Testis (tissue), 2 donors: ENCODE measurements at regions not wholly inside any gene's neighbourhood (a gene's known extent, or its start where the extent isn't known, plus 50 kb on each side); places are given as distances from the start of the nearest gene placed in this dataset.

ENCODE experiments used
- DNase-seq: peaks from one replicate; pipeline ENCODE4 v3.0.0-alpha.2; 2019
- H3K27ac ChIP-seq, 2 donors: fragments of 200-600 bp; sonication (generic); one replicate each; pipeline ENCODE4 v1.5.1; 2019
- H3K27me3 ChIP-seq: fragments of 200-600 bp; sonication (generic); one replicate; pipeline ENCODE4 v1.5.1; 2019
- H3K36me3 ChIP-seq: fragments of 200-600 bp; sonication (generic); one replicate; pipeline ENCODE4 v1.5.1; 2017; ENCODE audit warnings: low read depth; ENCODE audit errors: missing control alignments
- H3K4me1 ChIP-seq: fragments of 200-600 bp; sonication (generic); one replicate; pipeline ENCODE4 v1.5.1; 2019
- H3K4me3 ChIP-seq, 2 donors: fragments of 200-600 bp; sonication (generic); one replicate each; pipeline ENCODE4 v1.5.1; 2017 to 2019
- H3K9me3 ChIP-seq: fragments of 200-600 bp; sonication (generic); one replicate; pipeline ENCODE4 v1.5.1; 2017
- CTCF ChIP-seq, 3 experiments: fragments of 450-650 bp in 2 of 3; fragments of 200-600 bp in 1 of 3; sonication (generic) in 1 of 3; IDR thresholded peaks; one replicate each; pipeline ENCODE4 v1.5.1; 2016 to 2019; ENCODE audit warnings: antibody characterized with exemption in 3 of 3, mild to moderate bottlenecking in 2 of 3, moderate library complexity in 1 of 3
- POLR2A ChIP-seq: fragments of 450-650 bp; IDR thresholded peaks from one replicate; pipeline ENCODE4 v1.6.1; 2017; ENCODE audit warnings: antibody characterized with exemption, mild to moderate bottlenecking, moderate library complexity
- WGBS, 2 donors: methylation state at CpG; one replicate each; pipeline ENCODE4 v1.1.5; 2018; 5-methylcytosine and 5-hydroxymethylcytosine counted together
- intact Hi-C: fragments of 100-400 bp; cut with DNase I; formaldehyde crosslinking; loops from one replicate; pipeline ENCODE4 v1.15.1; 2023; ENCODE audit warnings: low total_unique reads

- TF ChIP-seq CTCF (IDR thresholded peaks at IDR 0.05) = no peak
- TF ChIP-seq POLR2A = no peak
- Histone ChIP-seq H3K27me3 (no peaks in the 10 kb centered on the region), H3K4me3 (no peak overlapping the region), H3K4me1 (no peaks in the 10 kb centered on the region), H3K9me3 (no peaks in the 10 kb centered on the region), H3K27ac (no peak overlapping the region), H3K36me3 (no peaks in the 10 kb centered on the region)
- 91 to 92% methylated on average over 3 of the region's 3 CpGs for WGBS, 2 donors
- intact Hi-C loops = no loop called here
- no peak for DNase-seq
Observed at GRCh38 chr9:103068753-103069152, 73.6 kb downstream of the CYLC2 start.

GRCh38 chr9:103078581-103078980 lies 83.4 kb downstream of the CYLC2 start:
- WGBS, 2 donors = 77 to 89% methylated on average over 1 of the region's 1 CpG
- TF ChIP-seq POLR2A (no peak), CTCF (IDR thresholded peaks at IDR 0.05) (no peak)
- no peaks in the 10 kb centered on the region for H3K9me3 ChIP-seq
- H3K4me3 ChIP-seq = no peak overlapping the region
- no peak for DNase-seq
- intact Hi-C loops = no loop called here
- H3K27ac ChIP-seq = no peak overlapping the region
- H3K36me3 ChIP-seq = no peaks in the 10 kb centered on the region
- no peaks in the 10 kb centered on the region for H3K4me1 ChIP-seq
- no peaks in the 10 kb centered on the region for H3K27me3 ChIP-seq

GRCh38 chr9:103082494-103082893 lies 87.4 kb downstream of the CYLC2 start:
- 65 to 76% methylated on average over 1 of the region's 1 CpG for WGBS, 2 donors
- Histone ChIP-seq H3K4me1 (no peaks in the 10 kb centered on the region), H3K9me3 (no peaks in the 10 kb centered on the region), H3K27me3 (no peaks in the 10 kb centered on the region), H3K27ac (no peak overlapping the region), H3K36me3 (no peaks in the 10 kb centered on the region), H3K4me3 (no peak overlapping the region)
- no peak for DNase-seq
- intact Hi-C loops = no loop called here
- TF ChIP-seq CTCF (IDR thresholded peaks at IDR 0.05) = no peak

GRCh38 chr9:103089357-103089756 lies 94.2 kb downstream of the CYLC2 start:
- Histone ChIP-seq H3K9me3 (no peaks in the 10 kb centered on the region), H3K4me3 (no peak overlapping the region)
- WGBS, 2 donors = 93 to 97% methylated on average over 1 of the region's 1 CpG

More at GRCh38 chr9:103089357-103089756, 94.2 kb downstream of the CYLC2 start:
- Histone ChIP-seq H3K27ac (no peak overlapping the region), H3K4me1 (no peaks in the 10 kb centered on the region), H3K36me3 (no peaks in the 10 kb centered on the region), H3K27me3 (no peaks in the 10 kb centered on the region)
- DNase-seq = no peak
- no peak for TF ChIP-seq POLR2A
- TF ChIP-seq CTCF (IDR thresholded peaks at IDR 0.05) = no peak
- intact Hi-C loops = no loop called here
